C4-2B (cell line): ENCODE measurements at regions not wholly inside any gene's neighbourhood (a gene's known extent, or its start where the extent isn't known, plus 50 kb on each side); places are given as distances from the start of the nearest gene placed in this dataset.

Source experiments
- CTCF ChIP-seq: fragments of 450-650 bp; conservative IDR thresholded peaks from 2 replicates; pipeline ENCODE4 v1.5.1; 2017; ENCODE audit warnings: mild to moderate bottlenecking
- ZFX ChIP-seq: fragments of 450-650 bp; IDR thresholded peaks from 2 replicates; pipeline ENCODE4 v1.6.1; 2017

GRCh38 chr10:3265088-3265487 lies 92.5 kb upstream of the PITRM1 start:
- TF ChIP-seq CTCF, result no peak
- TF ChIP-seq ZFX, result no peak
